Endothelial cell of umbilical vein (primary cell): ENCODE measurements at regions not wholly inside any gene's neighbourhood (a gene's known extent, or its start where the extent isn't known, plus 50 kb on each side); places are given as distances from the start of the nearest gene placed in this dataset.

Experiments
- BruUV-seq: library from RNA; stranded (reverse); fragments of 400-500 nt; replicated peaks from 2 replicates; lab custom pipeline; 2021; lab: Mats Ljungman, UMichigan
- CTCF ChIA-PET: fragments of 300-600, 350-600 bp; sonication (Branson Sonifier 250); formaldehyde crosslinking; loops from one replicate; lab custom pipeline; 2021; ENCODE audit warnings: antibody characterized with exemption, inconsistent platforms; lab: Charles Lee
- POLR2A ChIA-PET: fragments of 300-600, 350-600 bp; sonication (Branson Sonifier 250); formaldehyde crosslinking; loops from one replicate; lab custom pipeline; 2021; ENCODE audit warnings: antibody characterized with exemption, inconsistent platforms; lab: Charles Lee
- DNase-seq: peaks from one replicate; pipeline ENCODE4 v3.0.0-alpha.2; 2011; ENCODE audit warnings: low read depth, low spot score
- FAIRE-seq: peaks from 2 replicates; lab custom pipeline; 2011; peaks lifted over from hg19 to GRCh38; lab: Jason Lieb, UNC
- H2AFZ ChIP-seq: 2 replicates; pipeline ENCODE4 v1.6.0; 2012; ENCODE audit warnings: low read depth, low read length, control low read depth, inconsistent platforms
- H3K27ac ChIP-seq: 2 replicates; pipeline ENCODE4 v1.5.1; 2011; ENCODE audit warnings: low read depth, mild to moderate bottlenecking, control low read depth, low read length, moderate library complexity; ENCODE audit not compliant: insufficient read depth
- H3K27me3 ChIP-seq, 2 experiments: 2 replicates each; pipeline versions ENCODE4 v1.6.0 to v1.6.1; 2011; ENCODE audit warnings: low read length in 2 of 2, mixed read lengths in 1 of 2; ENCODE audit not compliant: control insufficient read depth in 2 of 2, insufficient read depth in 2 of 2
- H3K36me3 ChIP-seq, 2 experiments: 2 replicates in 1 of 2; 3 replicates in 1 of 2; pipeline ENCODE4 v1.5.1; 2011; ENCODE audit warnings: low read length in 2 of 2, mild to moderate bottlenecking in 1 of 2, moderate library complexity in 1 of 2; ENCODE audit not compliant: control insufficient read depth in 2 of 2, insufficient read depth in 2 of 2; ENCODE audit errors: extremely low read depth in 1 of 2
- H3K4me1 ChIP-seq: 3 replicates; pipeline ENCODE4 v1.5.1; 2011; ENCODE audit warnings: mild to moderate bottlenecking, low read length; ENCODE audit not compliant: control insufficient read depth, insufficient read depth; ENCODE audit errors: extremely low read depth
- H3K4me2 ChIP-seq: 2 replicates; pipeline ENCODE4 v1.6.1; 2011; ENCODE audit warnings: low read length, control low read depth, mixed read lengths; ENCODE audit not compliant: insufficient read depth
- H3K4me3 ChIP-seq, 3 experiments: fragments of 200-600 bp in 1 of 3; sonication (generic), shearing (Covaris generic) in 1 of 3; replicated peaks in 1 of 3; 2 replicates each; pipeline ENCODE4 v1.5.1; 2011 to 2016; ENCODE audit warnings: control low read depth in 3 of 3, low read length in 3 of 3, mild to moderate bottlenecking in 2 of 3, inconsistent platforms in 1 of 3, low read depth in 1 of 3, moderate library complexity in 1 of 3; ENCODE audit not compliant: insufficient read depth in 1 of 3
- H3K79me2 ChIP-seq: 2 replicates; pipeline ENCODE4 v1.6.0; 2012; ENCODE audit warnings: low read length, inconsistent platforms; ENCODE audit not compliant: control insufficient read depth, insufficient read depth
- H3K9ac ChIP-seq: replicated peaks from 2 replicates; pipeline ENCODE3; 2011; ENCODE audit warnings: low read length, control low read depth; ENCODE audit not compliant: insufficient read depth; ENCODE audit errors: extremely low read depth
- H3K9me1 ChIP-seq: replicated peaks from 3 replicates; pipeline ENCODE4 v1.6.0; 2011; ENCODE audit warnings: mild to moderate bottlenecking, low read length; ENCODE audit not compliant: control insufficient read depth, insufficient read depth; ENCODE audit errors: extremely low read depth
- H3K9me3 ChIP-seq: replicated peaks from 2 replicates; pipeline ENCODE4 v1.5.1; 2012; ENCODE audit warnings: low read length, inconsistent platforms; ENCODE audit not compliant: control insufficient read depth, insufficient read depth
- H4K20me1 ChIP-seq: replicated peaks from 2 replicates; pipeline ENCODE3; 2011; ENCODE audit warnings: mild to moderate bottlenecking, low read length; ENCODE audit not compliant: control insufficient read depth, insufficient read depth; ENCODE audit errors: extremely low read depth
- EZH2 ChIP-seq: IDR thresholded peaks from 2 replicates; pipeline ENCODE4 v1.6.1; 2012; ENCODE audit warnings: borderline replicate concordance, low read depth, mild to moderate bottlenecking, moderate library complexity, low read length, inconsistent platforms; ENCODE audit not compliant: severe bottlenecking
- FOS ChIP-seq: IDR thresholded peaks from 2 replicates; pipeline ENCODE4 v1.6.1; 2011; ENCODE audit warnings: mild to moderate bottlenecking, low read length, moderate library complexity, borderline replicate concordance; ENCODE audit not compliant: insufficient read depth
- GATA2 ChIP-seq: IDR thresholded peaks from 2 replicates; pipeline ENCODE4 v1.7.0; 2011; ENCODE audit warnings: low read depth, mild to moderate bottlenecking, moderate library complexity, mixed read lengths, low read length; ENCODE audit not compliant: insufficient read length, insufficient read depth
- JUN ChIP-seq: IDR thresholded peaks from 2 replicates; pipeline ENCODE4 v1.6.1; 2011; ENCODE audit warnings: borderline replicate concordance, low read depth; ENCODE audit not compliant: insufficient read length, insufficient read depth
- MAX ChIP-seq: IDR thresholded peaks from 2 replicates; pipeline ENCODE4 v1.6.1; 2011; ENCODE audit not compliant: insufficient read depth, insufficient read length
- MYC ChIP-seq: IDR thresholded peaks from one replicate; pipeline ENCODE4 v1.6.1; 2011; ENCODE audit warnings: mild to moderate bottlenecking, low read depth, low read length
- POLR2A ChIP-seq: IDR thresholded peaks from 2 replicates; pipeline ENCODE4 v1.6.1; 2012; ENCODE audit warnings: low read depth, mild to moderate bottlenecking, control low read depth, low read length
- POLR2AphosphoS5 ChIP-seq: IDR thresholded peaks from 2 replicates; pipeline ENCODE4 v1.6.1; 2012; ENCODE audit warnings: low read depth, mild to moderate bottlenecking, control low read depth, low read length, moderate library complexity; ENCODE audit not compliant: insufficient read depth
- dilution Hi-C: fragments of 300-500 bp; cut with MboI; formaldehyde crosslinking; loops from one replicate; pipeline ENCODE4 v1.15.0; 2019; ENCODE audit warnings: low sequenced_read_pairs; ENCODE audit not compliant: extremely low pct_ligation_motif_present
- intact Hi-C: fragments of 100-400 bp; cut with micrococcal nuclease; formaldehyde crosslinking; loops from one replicate; pipeline ENCODE4 v1.10.0; 2022
- TF ChIP-seq, protein P1 (sequence below), 2 donors: IDR thresholded peaks; 1 replicate in 1 of 2; 2 replicates in 1 of 2; pipeline ENCODE4 v1.5.1; 2011; ENCODE audit warnings: low read length in 2 of 2, mild to moderate bottlenecking in 2 of 2, moderate library complexity in 2 of 2, control low read depth in 1 of 2, inconsistent platforms in 1 of 2, low read depth in 1 of 2; ENCODE audit not compliant: insufficient read depth in 1 of 2; ENCODE audit errors: extremely low read depth in 1 of 2

- FAIRE-seq (no peak), DNase-seq (no peak)
- Histone ChIP-seq H3K36me3 (no peaks in the 10 kb centered on the region), H3K9me1 (no peaks in the 10 kb centered on the region), H3K27ac (no peak overlapping the region), H4K20me1 (no peaks in the 10 kb centered on the region), H3K4me1 (no peaks in the 10 kb centered on the region), H3K79me2 (no peaks in the 10 kb centered on the region), H3K9ac (no peak overlapping the region), H2AFZ (no peak overlapping the region), H3K4me2 (no peak overlapping the region), H3K4me3 (no peak overlapping the region), H3K27me3 (no peaks in the 10 kb centered on the region), H3K9me3 (peaks cover 7% of the 10 kb centered on the region)
- ChIA-PET POLR2A (no interaction called here), CTCF (no interaction called here)
- dilution Hi-C loops (no loop called here), intact Hi-C loops (no loop called here)
- TF ChIP-seq POLR2AphosphoS5 (no peak), EZH2 (no peak), POLR2A (no peak), JUN (no peak), MYC (no peak), MAX (no peak), GATA2 (no peak), FOS (no peak)
- TF ChIP-seq, protein P1, sequence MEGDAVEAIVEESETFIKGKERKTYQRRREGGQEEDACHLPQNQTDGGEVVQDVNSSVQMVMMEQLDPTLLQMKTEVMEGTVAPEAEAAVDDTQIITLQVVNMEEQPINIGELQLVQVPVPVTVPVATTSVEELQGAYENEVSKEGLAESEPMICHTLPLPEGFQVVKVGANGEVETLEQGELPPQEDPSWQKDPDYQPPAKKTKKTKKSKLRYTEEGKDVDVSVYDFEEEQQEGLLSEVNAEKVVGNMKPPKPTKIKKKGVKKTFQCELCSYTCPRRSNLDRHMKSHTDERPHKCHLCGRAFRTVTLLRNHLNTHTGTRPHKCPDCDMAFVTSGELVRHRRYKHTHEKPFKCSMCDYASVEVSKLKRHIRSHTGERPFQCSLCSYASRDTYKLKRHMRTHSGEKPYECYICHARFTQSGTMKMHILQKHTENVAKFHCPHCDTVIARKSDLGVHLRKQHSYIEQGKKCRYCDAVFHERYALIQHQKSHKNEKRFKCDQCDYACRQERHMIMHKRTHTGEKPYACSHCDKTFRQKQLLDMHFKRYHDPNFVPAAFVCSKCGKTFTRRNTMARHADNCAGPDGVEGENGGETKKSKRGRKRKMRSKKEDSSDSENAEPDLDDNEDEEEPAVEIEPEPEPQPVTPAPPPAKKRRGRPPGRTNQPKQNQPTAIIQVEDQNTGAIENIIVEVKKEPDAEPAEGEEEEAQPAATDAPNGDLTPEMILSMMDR (IDR thresholded peaks at IDR 0.05; ENCODE audit: extremely low read depth in 1 of 2, insufficient read depth in 1 of 2, low read depth in 1 of 2, low read length in 2 of 2), result no peak
- BruUV-seq, result no TSS peak
Measured at GRCh38 chr1:239644604-239645003, 258.2 kb downstream of the CHRM3 start.
